ENCODE measurements at regions not wholly inside any gene's neighbourhood (a gene's known extent, or its start where the extent isn't known, plus 50 kb on each side); places are given as distances from the start of the nearest gene placed in this dataset.
"Not testable (repeated sequence)": the region's sequence is repeated elsewhere in the genome, so short reads cannot be mapped to it uniquely, and the experiment has no call there.

GRCh38 chr2:31736695-31737454, 156.1 kb upstream of the SRD5A2 start:
- DNase-seq (ENCODE audit: low spot score) = no peak

- no peak for DNase-seq (ENCODE audit: low spot score)
These were observed 155.0 kb upstream of the SRD5A2 start for GRCh38 chr2:31735716-31736115.

- peak; percentile 37 for DNase-seq (ENCODE audit: low spot score)
These were observed 148.8 kb upstream of the SRD5A2 start for GRCh38 chr2:31729442-31730092.

- no peak for DNase-seq (ENCODE audit: low spot score)
These were observed 148.3 kb upstream of the SRD5A2 start for GRCh38 chr2:31729065-31729439.

- DNase-seq (ENCODE audit: low spot score) = no peak
These were observed 147.8 kb upstream of the SRD5A2 start for GRCh38 chr2:31728406-31729064.

- no peak for DNase-seq (ENCODE audit: low spot score)
These were observed 145.7 kb upstream of the SRD5A2 start for GRCh38 chr2:31726457-31726856.

GRCh38 chr2:31725444-31725843, 144.7 kb upstream of the SRD5A2 start:
- DNase-seq (ENCODE audit: low spot score) = no peak

- no peak for DNase-seq (ENCODE audit: low spot score)
These were observed 131.0 kb upstream of the SRD5A2 start for GRCh38 chr2:31711737-31712136.

GRCh38 chr2:31710121-31710520, 129.4 kb upstream of the SRD5A2 start:
- no peak for DNase-seq (ENCODE audit: low spot score)

GRCh38 chr2:31707992-31708391, 127.3 kb upstream of the SRD5A2 start:
- no peak for DNase-seq (ENCODE audit: low spot score)

GRCh38 chr2:31704561-31705212, 123.9 kb upstream of the SRD5A2 start:
- DNase-seq (ENCODE audit: low spot score) = peak; percentile 18

- DNase-seq (ENCODE audit: low spot score) = no peak
These were observed 122.5 kb upstream of the SRD5A2 start for GRCh38 chr2:31703253-31703652.

GRCh38 chr2:31698722-31699121, 118.0 kb upstream of the SRD5A2 start:
- DNase-seq (ENCODE audit: low spot score) = no peak

GRCh38 chr2:31696068-31696467, 115.3 kb upstream of the SRD5A2 start:
- DNase-seq (ENCODE audit: low spot score) = no peak

GRCh38 chr2:31694444-31694843, 113.7 kb upstream of the SRD5A2 start:
- DNase-seq (ENCODE audit: low spot score) = no peak

GRCh38 chr2:31693882-31694281, 113.1 kb upstream of the SRD5A2 start:
- no peak for DNase-seq (ENCODE audit: low spot score)

GRCh38 chr2:31688282-31688681, 107.5 kb upstream of the SRD5A2 start:
- no peak for DNase-seq (ENCODE audit: low spot score)

GRCh38 chr2:31683506-31683905, 102.8 kb upstream of the SRD5A2 start:
- not testable (repeated sequence) for DNase-seq (ENCODE audit: low spot score)

- DNase-seq (ENCODE audit: low spot score) = peak; percentile 11
These were observed 94.8 kb upstream of the SRD5A2 start for GRCh38 chr2:31675485-31675901.

GRCh38 chr2:31674446-31674845, 93.7 kb upstream of the SRD5A2 start:
- no peak for DNase-seq (ENCODE audit: low spot score)

GRCh38 chr2:31666878-31667277, 86.1 kb upstream of the SRD5A2 start:
- no peak for DNase-seq (ENCODE audit: low spot score)

GRCh38 chr2:31664949-31665724, 84.4 kb upstream of the SRD5A2 start:
- DNase-seq (ENCODE audit: low spot score) = no peak
